Activated B cell treated with CpG ODN at 0.5 μM for 24 hours (primary cell): ENCODE measurements at regions not wholly inside any gene's neighbourhood (a gene's known extent, or its start where the extent isn't known, plus 50 kb on each side); places are given as distances from the start of the nearest gene placed in this dataset.

ENCODE experiments used
- ATAC-seq: fragments of 200-7000 bp; cut with Tn5 transposase; one replicate; pipeline ENCODE4 v1.10.0; 2021; ENCODE audit warnings: low read depth, mild to moderate bottlenecking, moderate library complexity
- CTCF ChIA-PET: fragments of 350-600 bp; sonication (Branson Sonifier 250); formaldehyde crosslinking; loops from one replicate; lab custom pipeline; 2021; ENCODE audit warnings: antibody characterized with exemption; lab: Charles Lee
- POLR2A ChIA-PET: fragments of 350-600 bp; sonication (Branson Sonifier 250); formaldehyde crosslinking; loops from one replicate; lab custom pipeline; 2021; ENCODE audit warnings: antibody characterized with exemption; lab: Charles Lee
- DNase-seq: peaks from one replicate; pipeline ENCODE4 v3.0.0; 2022
- H3K27ac Mint-ChIP-seq: one replicate; pipeline ENCODE4 v1.8.0; 2020; ENCODE audit warnings: mixed read lengths
- H3K27me3 Mint-ChIP-seq: one replicate; pipeline ENCODE4 v1.8.0; 2021; ENCODE audit warnings: mixed read lengths
- H3K36me3 Mint-ChIP-seq: one replicate; pipeline ENCODE4 v1.8.0; 2021; ENCODE audit warnings: low read depth, mixed read lengths
- H3K4me1 Mint-ChIP-seq: one replicate; pipeline ENCODE4 v1.8.0; 2021; ENCODE audit warnings: mixed read lengths
- H3K4me3 Mint-ChIP-seq: one replicate; pipeline ENCODE4 v1.8.0; 2020; ENCODE audit warnings: mild to moderate bottlenecking, mixed read lengths
- H3K9me3 Mint-ChIP-seq: one replicate; pipeline ENCODE4 v1.8.0; 2020; ENCODE audit warnings: mixed read lengths
- intact Hi-C: fragments of 100-400 bp; cut with micrococcal nuclease; formaldehyde crosslinking; loops from one replicate; pipeline ENCODE4 v1.15.1; 2024
- TF ChIP-seq, protein P1 (sequence below): fragments of 200-600 bp; IDR thresholded peaks from one replicate; pipeline ENCODE4 v1.8.0; 2022; ENCODE audit warnings: antibody characterized with exemption, mild to moderate bottlenecking

DNA sequence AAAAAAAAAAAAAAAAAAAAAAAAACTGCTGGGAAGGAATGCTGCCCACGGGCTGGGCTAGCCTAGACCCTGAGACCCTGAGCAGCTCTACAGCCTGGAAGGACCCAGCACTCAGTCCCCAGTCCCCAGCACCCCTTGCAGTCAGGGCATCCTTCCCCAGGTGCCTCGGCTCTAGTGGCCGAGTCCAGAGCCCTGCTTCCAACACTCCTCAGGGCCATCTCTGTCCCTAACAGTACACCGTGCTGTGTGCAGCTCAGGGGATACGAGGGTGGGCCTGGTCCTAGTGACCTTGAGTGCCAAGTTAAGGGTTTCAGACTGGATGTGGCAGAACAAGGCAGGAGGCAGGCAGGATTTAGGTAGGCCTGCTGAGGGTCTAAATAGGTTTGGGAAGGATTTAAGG, 50.2 kb upstream of the LRP8 start:
- H3K27ac Mint-ChIP-seq = no peak overlapping the region
- no peak for ATAC-seq
- ChIA-PET CTCF (interaction anchor here (0.9 kb wide), 1 partner anchor 15 kb away, joined by 3 read pairs; no protein-coding TSS in a partner anchor), POLR2A (no interaction called here)
- TF ChIP-seq, protein P1, sequence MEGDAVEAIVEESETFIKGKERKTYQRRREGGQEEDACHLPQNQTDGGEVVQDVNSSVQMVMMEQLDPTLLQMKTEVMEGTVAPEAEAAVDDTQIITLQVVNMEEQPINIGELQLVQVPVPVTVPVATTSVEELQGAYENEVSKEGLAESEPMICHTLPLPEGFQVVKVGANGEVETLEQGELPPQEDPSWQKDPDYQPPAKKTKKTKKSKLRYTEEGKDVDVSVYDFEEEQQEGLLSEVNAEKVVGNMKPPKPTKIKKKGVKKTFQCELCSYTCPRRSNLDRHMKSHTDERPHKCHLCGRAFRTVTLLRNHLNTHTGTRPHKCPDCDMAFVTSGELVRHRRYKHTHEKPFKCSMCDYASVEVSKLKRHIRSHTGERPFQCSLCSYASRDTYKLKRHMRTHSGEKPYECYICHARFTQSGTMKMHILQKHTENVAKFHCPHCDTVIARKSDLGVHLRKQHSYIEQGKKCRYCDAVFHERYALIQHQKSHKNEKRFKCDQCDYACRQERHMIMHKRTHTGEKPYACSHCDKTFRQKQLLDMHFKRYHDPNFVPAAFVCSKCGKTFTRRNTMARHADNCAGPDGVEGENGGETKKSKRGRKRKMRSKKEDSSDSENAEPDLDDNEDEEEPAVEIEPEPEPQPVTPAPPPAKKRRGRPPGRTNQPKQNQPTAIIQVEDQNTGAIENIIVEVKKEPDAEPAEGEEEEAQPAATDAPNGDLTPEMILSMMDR = no peak
- intact Hi-C loops = no loop called here
- peak; percentile 2 for DNase-seq
- H3K36me3 Mint-ChIP-seq = no peaks in the 10 kb centered on the region
- H3K4me1 Mint-ChIP-seq = no peaks in the 10 kb centered on the region
- peaks cover 21% of the 10 kb centered on the region for H3K27me3 Mint-ChIP-seq
- no peak overlapping the region for H3K4me3 Mint-ChIP-seq
- H3K9me3 Mint-ChIP-seq = no peaks in the 10 kb centered on the region

DNA sequence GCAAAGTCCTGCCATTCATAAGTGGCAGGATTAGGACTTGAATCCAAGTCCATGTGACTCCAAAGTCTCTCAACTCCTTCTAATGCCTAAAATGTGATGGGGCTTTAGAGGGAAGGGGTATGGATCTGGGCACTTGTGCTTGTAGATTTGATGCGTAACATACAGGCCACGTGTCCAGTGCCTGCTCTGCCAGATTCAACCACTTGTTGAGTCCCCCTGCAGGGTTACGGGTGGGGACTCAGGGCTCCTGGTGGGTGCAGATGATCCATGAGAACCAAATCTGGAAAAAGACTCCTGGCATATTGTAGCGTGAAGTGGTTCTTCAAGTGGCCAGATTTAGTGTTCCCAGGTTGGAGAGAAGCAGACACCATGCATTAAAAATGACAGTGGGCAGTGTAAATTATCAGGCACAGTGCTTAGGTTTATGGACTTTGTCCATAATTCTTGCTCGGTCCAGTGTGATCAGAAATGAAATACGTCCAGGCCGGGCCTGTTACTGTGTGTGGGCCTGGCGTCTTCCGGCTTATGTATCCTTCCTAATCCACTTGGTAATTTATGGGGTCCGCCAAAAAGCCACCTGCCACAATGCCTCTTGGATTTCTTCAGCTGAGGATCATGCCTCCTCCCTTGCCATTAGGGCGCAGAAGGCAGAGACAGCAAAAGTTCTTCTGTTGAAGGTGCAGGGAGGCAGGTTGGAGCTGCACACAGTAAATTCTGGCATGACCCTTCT, 51.2 kb upstream of the LRP8 start:
- POLR2A ChIA-PET = no interaction called here
- TF ChIP-seq, protein P1 = no peak
- ATAC-seq (no peak), DNase-seq (no peak)
- Mint-ChIP-seq H3K9me3 (no peaks in the 10 kb centered on the region), H3K27me3 (peaks cover 21% of the 10 kb centered on the region), H3K27ac (no peak overlapping the region), H3K36me3 (no peaks in the 10 kb centered on the region), H3K4me1 (no peaks in the 10 kb centered on the region), H3K4me3 (no peak overlapping the region)
- CTCF ChIA-PET = interaction anchor here (0.9 kb wide), 1 partner anchor 14 kb away, joined by 3 read pairs; no protein-coding TSS in a partner anchor
- intact Hi-C loops = no loop called here

DNA sequence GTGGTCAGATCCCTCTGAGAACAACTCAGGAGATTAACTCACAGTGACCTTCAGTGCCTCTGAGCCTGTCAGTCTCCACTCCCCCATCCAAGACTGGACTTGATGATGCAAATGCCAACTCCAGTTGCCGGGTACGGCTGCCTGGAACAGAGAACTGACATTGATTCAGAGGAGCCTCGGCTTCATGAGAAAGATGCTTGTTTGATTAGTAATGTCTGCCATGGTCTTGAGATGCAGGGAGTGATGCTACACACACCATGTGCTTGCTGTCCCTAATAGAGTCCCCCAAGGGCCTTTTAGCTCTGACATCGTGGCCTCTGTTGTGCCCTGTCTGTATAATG, 51.8 kb upstream of the LRP8 start:
- POLR2A ChIA-PET = no interaction called here

DNA sequence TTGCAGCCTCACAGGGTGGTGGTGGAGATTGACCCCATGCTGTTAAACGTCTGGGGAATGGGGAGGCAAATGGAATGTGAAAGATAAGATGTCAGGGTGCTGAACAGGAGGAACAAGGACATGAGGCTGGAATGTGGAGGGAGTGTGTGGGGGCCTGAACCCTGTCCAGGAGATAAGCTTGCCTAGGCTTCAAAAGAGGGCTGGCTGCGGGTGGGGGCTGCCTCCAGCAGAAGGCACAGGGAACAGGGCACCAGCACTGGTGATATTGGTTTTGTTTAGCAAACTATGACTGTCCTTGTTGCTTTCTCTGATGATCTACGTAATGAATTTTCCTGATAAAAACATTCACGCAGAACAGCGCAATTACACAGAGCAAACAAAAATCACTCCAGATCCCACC, 52.4 kb upstream of the LRP8 start:
- Mint-ChIP-seq H3K9me3 (no peaks in the 10 kb centered on the region), H3K27me3 (peaks cover 21% of the 10 kb centered on the region), H3K36me3 (no peaks in the 10 kb centered on the region), H3K4me1 (no peaks in the 10 kb centered on the region), H3K27ac (no peak overlapping the region), H3K4me3 (no peak overlapping the region)
- ATAC-seq (no peak), DNase-seq (no peak)
- intact Hi-C loops = no loop called here
- POLR2A ChIA-PET = no interaction called here
- TF ChIP-seq, protein P1 = no peak
- CTCF ChIA-PET = no interaction called here

More for the DNA sequence above, 51.8 kb upstream of the LRP8 start:
- ATAC-seq = no peak
- H3K36me3 Mint-ChIP-seq = no peaks in the 10 kb centered on the region
- H3K4me1 Mint-ChIP-seq = no peaks in the 10 kb centered on the region
- no peak overlapping the region for H3K4me3 Mint-ChIP-seq
- H3K27ac Mint-ChIP-seq = no peak overlapping the region
- peaks cover 21% of the 10 kb centered on the region for H3K27me3 Mint-ChIP-seq
- CTCF ChIA-PET = no interaction called here
- intact Hi-C loops = no loop called here
- no peaks in the 10 kb centered on the region for H3K9me3 Mint-ChIP-seq
- TF ChIP-seq, protein P1 = no peak
- no peak for DNase-seq

DNA sequence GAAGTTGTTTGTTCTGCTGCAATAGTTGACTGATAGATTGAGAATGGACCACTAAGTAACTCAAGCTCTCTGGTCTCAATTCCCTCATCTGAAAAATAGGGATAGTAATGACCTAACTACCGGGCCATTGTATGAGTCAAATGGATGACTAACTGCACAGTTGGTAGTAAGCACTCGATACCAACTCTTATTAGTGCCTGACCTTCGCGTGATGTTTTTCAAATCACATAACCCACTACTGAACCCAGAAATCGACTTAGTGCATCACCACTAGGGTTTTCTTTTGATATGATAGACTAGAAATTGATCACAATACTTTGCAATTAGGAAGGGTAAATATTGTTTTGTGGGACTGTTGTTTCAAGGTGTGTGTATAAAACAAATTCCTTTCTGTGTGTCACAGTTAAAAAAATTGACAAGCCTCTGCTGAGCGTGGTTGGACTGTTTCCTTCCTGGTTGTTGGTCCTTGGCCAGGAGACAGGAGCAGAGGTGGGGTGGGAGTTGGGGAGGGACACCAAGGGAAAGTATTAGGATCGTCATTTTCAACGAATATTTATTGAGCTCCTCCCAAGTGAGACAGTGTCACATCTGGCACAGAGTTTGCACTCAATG, 54.0 kb upstream of the LRP8 start:
- intact Hi-C loops = no loop called here
- DNase-seq (no peak), ATAC-seq (no peak)
- Mint-ChIP-seq H3K27me3 (peaks cover 21% of the 10 kb centered on the region), H3K9me3 (no peaks in the 10 kb centered on the region), H3K36me3 (no peaks in the 10 kb centered on the region), H3K4me3 (no peak overlapping the region), H3K4me1 (no peaks in the 10 kb centered on the region), H3K27ac (no peak overlapping the region)
- ChIA-PET CTCF (no interaction called here), POLR2A (interaction anchor here (0.6 kb wide), 1 partner anchor 14 kb away, joined by 5 read pairs; no protein-coding TSS in a partner anchor)
- TF ChIP-seq, protein P1 = no peak
